AG04450 (cell line): ENCODE measurements at regions not wholly inside any gene's neighbourhood (a gene's known extent, or its start where the extent isn't known, plus 50 kb on each side); places are given as distances from the start of the nearest gene placed in this dataset.

Source experiments
- CTCF ChIA-PET: fragments of 300-600, 350-600 bp; formaldehyde crosslinking; extraction: SDS; loops from one replicate; lab custom pipeline; 2022; ENCODE audit warnings: antibody characterized with exemption, inconsistent platforms; lab: Charles Lee
- POLR2A ChIA-PET: fragments of 350-600 bp; formaldehyde crosslinking; extraction: SDS; loops from one replicate; lab custom pipeline; 2021; ENCODE audit warnings: antibody characterized with exemption, inconsistent platforms; lab: Yijun Ruan, JAX
- DNase-seq: peaks from one replicate; pipeline ENCODE4 v3.0.0-alpha.2; 2011; ENCODE audit warnings: low read depth, low spot score
- H3K27ac ChIP-seq: one replicate; pipeline ENCODE4 v1.5.1; 2012; ENCODE audit warnings: low read depth, low read length, control low read depth
- H3K27me3 ChIP-seq: one replicate; pipeline ENCODE4 v1.6.0; 2012; ENCODE audit warnings: low read length; ENCODE audit not compliant: control insufficient read depth, insufficient read depth
- H3K4me3 ChIP-seq: 2 replicates; pipeline ENCODE4 v1.5.1; 2011; ENCODE audit warnings: mild to moderate bottlenecking, low read depth, low read length, control low read depth
- H3K9me3 ChIP-seq: 2 replicates; pipeline ENCODE4 v1.5.1; 2012; ENCODE audit warnings: low read length; ENCODE audit not compliant: control insufficient read depth, insufficient read depth
- CTCF ChIP-seq: IDR thresholded peaks from 2 replicates; pipeline ENCODE4 v1.5.1; 2011; ENCODE audit warnings: low read depth, low read length, control low read depth, inconsistent platforms

- no peak for TF ChIP-seq CTCF
- no peaks in the 10 kb centered on the region for H3K27me3 ChIP-seq
- H3K27ac ChIP-seq = no peak overlapping the region
- H3K4me3 ChIP-seq = no peak overlapping the region
- ChIA-PET POLR2A (no interaction called here), CTCF (no interaction called here)
- no peaks in the 10 kb centered on the region; the same call in 1 of the 2 replicates for H3K9me3 ChIP-seq
- no peak for DNase-seq
Observed at GRCh38 chr2:123481406-123481805, 543.7 kb upstream of the CNTNAP5 start.

- DNase-seq = no peak
- Histone ChIP-seq H3K9me3 (no peaks in the 10 kb centered on the region; the same call in 1 of the 2 replicates), H3K4me3 (no peak overlapping the region), H3K27ac (no peak overlapping the region), H3K27me3 (no peaks in the 10 kb centered on the region)
- ChIA-PET CTCF (no interaction called here), POLR2A (no interaction called here)
- no peak for TF ChIP-seq CTCF
Observed at GRCh38 chr2:123485056-123485455, 540.0 kb upstream of the CNTNAP5 start.

- POLR2A ChIA-PET = no interaction called here
- no peak for DNase-seq
- CTCF ChIA-PET = no interaction called here
- no peak overlapping the region for H3K27ac ChIP-seq
- no peak overlapping the region for H3K4me3 ChIP-seq
- H3K27me3 ChIP-seq = no peaks in the 10 kb centered on the region
- no peaks in the 10 kb centered on the region; the same call in 1 of the 2 replicates for H3K9me3 ChIP-seq
- no peak for TF ChIP-seq CTCF
Observed at GRCh38 chr2:123493687-123494086, 531.4 kb upstream of the CNTNAP5 start.

- ChIA-PET POLR2A (no interaction called here), CTCF (no interaction called here)
- no peak for TF ChIP-seq CTCF
- DNase-seq = no peak
- Histone ChIP-seq H3K27ac (no peak overlapping the region), H3K27me3 (no peaks in the 10 kb centered on the region), H3K9me3 (no peaks in the 10 kb centered on the region; the same call in 1 of the 2 replicates), H3K4me3 (no peak overlapping the region)
Observed at GRCh38 chr2:123495241-123495640, 529.8 kb upstream of the CNTNAP5 start.

GRCh38 chr2:123500346-123500745 lies 524.7 kb upstream of the CNTNAP5 start:
- peaks cover 7% of the 10 kb centered on the region for H3K9me3 ChIP-seq
- H3K27me3 ChIP-seq = no peaks in the 10 kb centered on the region
- no peak overlapping the region for H3K27ac ChIP-seq
- CTCF ChIA-PET = no interaction called here
- TF ChIP-seq CTCF = no peak
- DNase-seq = no peak
- POLR2A ChIA-PET = no interaction called here
- no peak overlapping the region for H3K4me3 ChIP-seq
